SU-DHL-6 (cell line): ENCODE measurements at regions not wholly inside any gene's neighbourhood (a gene's known extent, or its start where the extent isn't known, plus 50 kb on each side); places are given as distances from the start of the nearest gene placed in this dataset.

Experiments
- EZH2phosphoT487 ChIP-seq: fragments of 200-600 bp; sonication (generic), shearing (Covaris generic); conservative IDR thresholded peaks from 2 replicates; pipeline ENCODE4 v1.6.1; 2018; ENCODE audit warnings: mild to moderate bottlenecking, antibody characterized with exemption, low read length, moderate library complexity, mixed read lengths
- TF ChIP-seq, protein P1 (sequence below): fragments of 200-600 bp; sonication (generic); IDR thresholded peaks from one replicate; pipeline ENCODE4 v1.5.1; 2017; ENCODE audit warnings: antibody characterized with exemption, mild to moderate bottlenecking, low read length, moderate library complexity; ENCODE audit not compliant: insufficient read depth, poor library complexity, severe bottlenecking

DNA sequence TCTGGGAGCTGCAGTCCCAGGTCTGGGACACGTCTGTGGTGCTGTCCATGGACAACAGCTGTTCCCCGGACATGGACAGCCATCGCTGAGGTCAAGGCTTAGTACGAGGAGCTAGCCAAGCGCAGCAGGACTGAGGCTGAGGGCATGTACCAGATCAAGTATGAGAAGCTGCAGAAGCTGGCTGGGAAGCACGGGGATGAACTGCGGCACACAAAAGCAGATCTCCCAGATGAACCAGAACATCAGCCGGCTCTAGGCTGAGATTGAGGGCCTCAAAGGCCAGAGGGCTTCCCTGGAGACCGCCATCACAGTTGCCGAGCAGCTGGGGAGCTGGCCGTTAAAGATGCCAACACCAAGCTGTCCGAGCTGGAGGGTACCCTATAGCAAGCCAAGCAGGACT is 375.3 kb downstream of the SEC23A start:
- no peak for TF ChIP-seq EZH2phosphoT487
- TF ChIP-seq, protein P1, sequence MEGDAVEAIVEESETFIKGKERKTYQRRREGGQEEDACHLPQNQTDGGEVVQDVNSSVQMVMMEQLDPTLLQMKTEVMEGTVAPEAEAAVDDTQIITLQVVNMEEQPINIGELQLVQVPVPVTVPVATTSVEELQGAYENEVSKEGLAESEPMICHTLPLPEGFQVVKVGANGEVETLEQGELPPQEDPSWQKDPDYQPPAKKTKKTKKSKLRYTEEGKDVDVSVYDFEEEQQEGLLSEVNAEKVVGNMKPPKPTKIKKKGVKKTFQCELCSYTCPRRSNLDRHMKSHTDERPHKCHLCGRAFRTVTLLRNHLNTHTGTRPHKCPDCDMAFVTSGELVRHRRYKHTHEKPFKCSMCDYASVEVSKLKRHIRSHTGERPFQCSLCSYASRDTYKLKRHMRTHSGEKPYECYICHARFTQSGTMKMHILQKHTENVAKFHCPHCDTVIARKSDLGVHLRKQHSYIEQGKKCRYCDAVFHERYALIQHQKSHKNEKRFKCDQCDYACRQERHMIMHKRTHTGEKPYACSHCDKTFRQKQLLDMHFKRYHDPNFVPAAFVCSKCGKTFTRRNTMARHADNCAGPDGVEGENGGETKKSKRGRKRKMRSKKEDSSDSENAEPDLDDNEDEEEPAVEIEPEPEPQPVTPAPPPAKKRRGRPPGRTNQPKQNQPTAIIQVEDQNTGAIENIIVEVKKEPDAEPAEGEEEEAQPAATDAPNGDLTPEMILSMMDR: no peak
